Stimulated activated CD4-positive, alpha-beta T cell treated with anti-CD3 and anti-CD28 coated beads, Interleukin-4, amount 100 ng/mL, for 24 hours (primary cell): ENCODE measurements at regions not wholly inside any gene's neighbourhood (a gene's known extent, or its start where the extent isn't known, plus 50 kb on each side); places are given as distances from the start of the nearest gene placed in this dataset.

Experiments used
- DNase-seq: peaks from one replicate; pipeline ENCODE4 v3.0.0-alpha.2; 2020

- no peak for DNase-seq
Observed at GRCh38 chr1:228850141-228851100, 115.1 kb downstream of the RHOU start.

GRCh38 chr1:228851193-228851592 is 115.9 kb downstream of the RHOU start:
- DNase-seq, result no peak

- no peak for DNase-seq
Observed at GRCh38 chr1:228851618-228852017, 116.3 kb downstream of the RHOU start.

GRCh38 chr1:228852024-228852423 is 116.7 kb downstream of the RHOU start:
- DNase-seq, result no peak

- no peak for DNase-seq
Observed at GRCh38 chr1:228852511-228853088, 117.3 kb downstream of the RHOU start.

GRCh38 chr1:228853191-228853590 is 117.9 kb downstream of the RHOU start:
- no peak for DNase-seq

- DNase-seq, result no peak
Observed at GRCh38 chr1:228853637-228854036, 118.4 kb downstream of the RHOU start.

GRCh38 chr1:228854907-228855306 is 119.6 kb downstream of the RHOU start:
- DNase-seq, result no peak

- no peak for DNase-seq
Observed at GRCh38 chr1:228857611-228858010, 122.3 kb downstream of the RHOU start.

- DNase-seq, result peak; percentile 12
Observed at GRCh38 chr1:228860911-228861831, 125.9 kb downstream of the RHOU start.

- no peak for DNase-seq
Observed at GRCh38 chr1:228861832-228862180, 126.5 kb downstream of the RHOU start.

GRCh38 chr1:228862542-228863505 is 127.5 kb downstream of the RHOU start:
- no peak for DNase-seq

- DNase-seq, result no peak
Observed at GRCh38 chr1:228863776-228864175, 128.5 kb downstream of the RHOU start.

GRCh38 chr1:228865627-228866330 is 130.5 kb downstream of the RHOU start:
- DNase-seq, result no peak

GRCh38 chr1:228866468-228866867 is 131.2 kb downstream of the RHOU start:
- DNase-seq, result no peak

- DNase-seq, result no peak
Observed at GRCh38 chr1:228867108-228867950, 132.1 kb downstream of the RHOU start.

- no peak for DNase-seq
Observed at GRCh38 chr1:228867951-228868730, 132.9 kb downstream of the RHOU start.

GRCh38 chr1:228868731-228869024 is 133.4 kb downstream of the RHOU start:
- DNase-seq, result no peak

- DNase-seq, result no peak
Observed at GRCh38 chr1:228869312-228869824, 134.1 kb downstream of the RHOU start.
